Kidney glomerular epithelial cell (primary cell): ENCODE measurements at regions not wholly inside any gene's neighbourhood (a gene's known extent, or its start where the extent isn't known, plus 50 kb on each side); places are given as distances from the start of the nearest gene placed in this dataset.

ENCODE experiments used
- DNase-seq: peaks from one replicate; lab custom pipeline; 2025; lab: John Stamatoyannopoulos, UW

- no peak for DNase-seq
Observed at GRCh38 chr13:80666782-80667552, 326.0 kb upstream of the SPRY2 start.

GRCh38 chr13:80665792-80666333 lies 324.9 kb upstream of the SPRY2 start:
- DNase-seq: no peak

- DNase-seq: no peak
Observed at GRCh38 chr13:80664950-80665349, 324.0 kb upstream of the SPRY2 start.

- no peak for DNase-seq
Observed at GRCh38 chr13:80663788-80664187, 322.9 kb upstream of the SPRY2 start.

- no peak for DNase-seq
Observed at GRCh38 chr13:80658705-80659104, 317.8 kb upstream of the SPRY2 start.

- no peak for DNase-seq
Observed at GRCh38 chr13:80656512-80656904, 315.6 kb upstream of the SPRY2 start.

- DNase-seq: no peak
Observed at GRCh38 chr13:80655778-80656511, 315.0 kb upstream of the SPRY2 start.

- no peak for DNase-seq
Observed at GRCh38 chr13:80654638-80655249, 313.8 kb upstream of the SPRY2 start.

- no peak for DNase-seq
Observed at GRCh38 chr13:80649274-80649673, 308.3 kb upstream of the SPRY2 start.

GRCh38 chr13:80642641-80643040 lies 301.7 kb upstream of the SPRY2 start:
- DNase-seq: no peak

- DNase-seq: no peak
Observed at GRCh38 chr13:80633251-80633650, 292.3 kb upstream of the SPRY2 start.

- DNase-seq: no peak
Observed at GRCh38 chr13:80630685-80631121, 289.8 kb upstream of the SPRY2 start.

- no peak for DNase-seq
Observed at GRCh38 chr13:80618781-80619180, 277.9 kb upstream of the SPRY2 start.

- no peak for DNase-seq
Observed at GRCh38 chr13:80612804-80613203, 271.9 kb upstream of the SPRY2 start.

- no peak for DNase-seq
Observed at GRCh38 chr13:80611310-80611709, 270.4 kb upstream of the SPRY2 start.

- DNase-seq: no peak
Observed at GRCh38 chr13:80605716-80606115, 264.8 kb upstream of the SPRY2 start.

GRCh38 chr13:80605011-80605410 lies 264.1 kb upstream of the SPRY2 start:
- DNase-seq: no peak

GRCh38 chr13:80604098-80604497 lies 263.2 kb upstream of the SPRY2 start:
- no peak for DNase-seq

GRCh38 chr13:80603351-80603750 lies 262.4 kb upstream of the SPRY2 start:
- no peak for DNase-seq

GRCh38 chr13:80599765-80600164 lies 258.8 kb upstream of the SPRY2 start:
- DNase-seq: no peak

GRCh38 chr13:80598189-80598588 lies 257.3 kb upstream of the SPRY2 start:
- no peak for DNase-seq

- DNase-seq: no peak
Observed at GRCh38 chr13:80591976-80592740, 251.2 kb upstream of the SPRY2 start.
